H9 (cell line): ENCODE measurements at regions not wholly inside any gene's neighbourhood (a gene's known extent, or its start where the extent isn't known, plus 50 kb on each side); places are given as distances from the start of the nearest gene placed in this dataset.

ENCODE experiments used
- DNase-seq: peaks from one replicate; pipeline ENCODE4 v3.0.0-alpha.2; 2017
- H2AFZ ChIP-seq: one replicate; pipeline ENCODE4 v1.6.1; 2013; ENCODE audit warnings: mild to moderate bottlenecking, low read length, control low read depth, moderate library complexity
- H2AK5ac ChIP-seq: 2 replicates; pipeline ENCODE4 v1.6.1; 2013; ENCODE audit warnings: low read length, control low read depth, mixed read lengths; ENCODE audit not compliant: insufficient read length
- H2BK120ac ChIP-seq: one replicate; pipeline ENCODE4 v1.6.1; 2013; ENCODE audit warnings: low read depth, mild to moderate bottlenecking, low read length, control low read depth, inconsistent platforms; ENCODE audit not compliant: poor library complexity, severe bottlenecking
- H2BK12ac ChIP-seq: 2 replicates; pipeline ENCODE4 v1.6.1; 2013; ENCODE audit warnings: low read length, control low read depth, mixed read lengths, low read depth; ENCODE audit not compliant: insufficient read length
- H2BK15ac ChIP-seq: 2 replicates; pipeline ENCODE4 v1.6.1; 2013; ENCODE audit warnings: low read depth, low read length, control low read depth
- H2BK20ac ChIP-seq: one replicate; pipeline ENCODE4 v1.6.1; 2013; ENCODE audit warnings: low read depth, mild to moderate bottlenecking, low read length, control low read depth, inconsistent platforms; ENCODE audit not compliant: poor library complexity, severe bottlenecking
- H2BK5ac ChIP-seq: 2 replicates; pipeline ENCODE4 v1.6.1; 2013; ENCODE audit warnings: low read length, control low read depth, mixed read lengths; ENCODE audit not compliant: insufficient read length
- H3K14ac ChIP-seq: 2 replicates; pipeline ENCODE4 v1.6.1; 2013; ENCODE audit warnings: low read length, control low read depth; ENCODE audit not compliant: insufficient read depth
- H3K18ac ChIP-seq: 2 replicates; pipeline ENCODE4 v1.6.1; 2013; ENCODE audit warnings: low read depth, mild to moderate bottlenecking, mixed read lengths, low read length, control low read depth; ENCODE audit not compliant: insufficient read length
- H3K23ac ChIP-seq: 2 replicates; pipeline ENCODE4 v1.6.1; 2013; ENCODE audit warnings: low read length, control low read depth, mixed read lengths, low read depth; ENCODE audit not compliant: insufficient read length
- H3K23me2 ChIP-seq: 2 replicates; pipeline ENCODE4 v1.6.1; 2013; ENCODE audit warnings: low read depth, mild to moderate bottlenecking, mixed read lengths, low read length, control low read depth; ENCODE audit not compliant: insufficient read length, poor library complexity, severe bottlenecking
- H3K27ac ChIP-seq: 2 replicates; pipeline ENCODE4 v1.5.1; 2013; ENCODE audit warnings: low read length, control low read depth, mixed read lengths, low read depth; ENCODE audit not compliant: insufficient read length
- H3K27me3 ChIP-seq: 2 replicates; pipeline ENCODE4 v1.6.1; 2013; ENCODE audit warnings: low read length, control low read depth, inconsistent platforms; ENCODE audit not compliant: insufficient read depth
- H3K4ac ChIP-seq: 2 replicates; pipeline ENCODE4 v1.6.1; 2013; ENCODE audit warnings: low read depth, mild to moderate bottlenecking, control low read depth, inconsistent platforms, low read length, moderate library complexity
- H3K4me1 ChIP-seq: 2 replicates; pipeline ENCODE4 v1.6.1; 2013; ENCODE audit warnings: low read length, control low read depth, inconsistent platforms; ENCODE audit not compliant: insufficient read depth
- H3K4me2 ChIP-seq: 2 replicates; pipeline ENCODE4 v1.6.1; 2013; ENCODE audit warnings: low read length, control low read depth, mixed read lengths; ENCODE audit not compliant: insufficient read length, insufficient read depth
- H3K56ac ChIP-seq: 2 replicates; pipeline ENCODE4 v1.6.1; 2013; ENCODE audit warnings: low read depth, mild to moderate bottlenecking, mixed read lengths, low read length, control low read depth; ENCODE audit not compliant: insufficient read length
- H3K79me1 ChIP-seq: 2 replicates; pipeline ENCODE4 v1.6.1; 2013; ENCODE audit warnings: low read depth, mild to moderate bottlenecking, moderate library complexity, low read length, control low read depth, inconsistent platforms; ENCODE audit not compliant: insufficient read depth, poor library complexity, severe bottlenecking
- H3K79me2 ChIP-seq: 2 replicates; pipeline ENCODE4 v1.6.1; 2013; ENCODE audit warnings: low read length, control low read depth, inconsistent platforms; ENCODE audit not compliant: insufficient read depth
- H3K9ac ChIP-seq: 2 replicates; pipeline ENCODE4 v1.6.1; 2013; ENCODE audit warnings: low read length, control low read depth, mixed read lengths; ENCODE audit not compliant: insufficient read length; ENCODE audit errors: extremely low read depth
- H3K9me3 ChIP-seq: one replicate; pipeline ENCODE4 v1.6.1; 2013; ENCODE audit warnings: low read depth, low read length, inconsistent platforms; ENCODE audit not compliant: control insufficient read depth
- H3T11ph ChIP-seq: one replicate; pipeline ENCODE4 v1.6.1; 2013; ENCODE audit warnings: mild to moderate bottlenecking, low read length, control low read depth, inconsistent platforms
- H4K20me1 ChIP-seq: one replicate; pipeline ENCODE4 v1.6.1; 2013; ENCODE audit not compliant: control insufficient read depth, insufficient read length, insufficient read depth
- H4K5ac ChIP-seq: 2 replicates; pipeline ENCODE4 v1.6.1; 2013; ENCODE audit warnings: low read depth, mild to moderate bottlenecking, mixed read lengths, low read length, control low read depth; ENCODE audit not compliant: insufficient read length
- H4K8ac ChIP-seq: replicated peaks from 2 replicates; pipeline ENCODE4 v1.6.1; 2013; ENCODE audit warnings: low read length, control low read depth, mixed read lengths, low read depth; ENCODE audit not compliant: insufficient read length
- H4K91ac ChIP-seq: 2 replicates; pipeline ENCODE4 v1.6.1; 2013; ENCODE audit warnings: low read depth, mild to moderate bottlenecking, moderate library complexity, mixed read lengths, low read length, control low read depth; ENCODE audit not compliant: insufficient read length
- H3K27ac Mint-ChIP-seq, 3 experiments: 2 replicates in 2 of 3; 3 replicates in 1 of 3; pipeline ENCODE4 v1.8.0; 2020 to 2021; ENCODE audit warnings: mixed read lengths in 3 of 3, mild to moderate bottlenecking in 1 of 3, moderate library complexity in 1 of 3
- H3K27me3 Mint-ChIP-seq: 2 replicates; pipeline ENCODE4 v1.8.0; 2021; ENCODE audit warnings: low read depth, mild to moderate bottlenecking, moderate library complexity, mixed read lengths
- H3K36me3 Mint-ChIP-seq, 3 experiments: 2 replicates in 2 of 3; 3 replicates in 1 of 3; pipeline ENCODE4 v1.8.0; 2020 to 2021; ENCODE audit warnings: low read depth in 3 of 3, mixed read lengths in 3 of 3; ENCODE audit not compliant: insufficient read depth in 1 of 3
- H3K4me1 Mint-ChIP-seq, 2 experiments: 2 replicates each; pipeline ENCODE4 v1.8.0; 2020; ENCODE audit warnings: mixed read lengths in 2 of 2
- H3K4me3 Mint-ChIP-seq, 2 experiments: 2 replicates in 1 of 2; 3 replicates in 1 of 2; pipeline ENCODE4 v1.8.0; 2020 to 2021; ENCODE audit warnings: mild to moderate bottlenecking in 2 of 2, mixed read lengths in 2 of 2, moderate library complexity in 1 of 2
- H3K9me3 Mint-ChIP-seq, 2 experiments: 2 replicates in 1 of 2; 3 replicates in 1 of 2; pipeline ENCODE4 v1.8.0; 2020; ENCODE audit warnings: mild to moderate bottlenecking in 2 of 2, mixed read lengths in 2 of 2, moderate library complexity in 1 of 2
- WGBS: extraction: QIAGEN DNeasy Blood & Tissue Kit; methylation state at CpG from one replicate; pipeline ENCODE4 v1.1.7; 2013; ENCODE audit warnings: missing lambda C conversion rate, low lambda C conversion rate, mixed read lengths; ENCODE audit not compliant: insufficient read length; ENCODE audit errors: extremely low coverage; 5-methylcytosine and 5-hydroxymethylcytosine counted together
- TF ChIP-seq, protein P1 (sequence below): fragments of 200-600 bp; sonication (generic); conservative IDR thresholded peaks from 3 replicates; pipeline ENCODE4 v1.8.0; 2021; ENCODE audit warnings: antibody characterized with exemption, mild to moderate bottlenecking

DNA sequence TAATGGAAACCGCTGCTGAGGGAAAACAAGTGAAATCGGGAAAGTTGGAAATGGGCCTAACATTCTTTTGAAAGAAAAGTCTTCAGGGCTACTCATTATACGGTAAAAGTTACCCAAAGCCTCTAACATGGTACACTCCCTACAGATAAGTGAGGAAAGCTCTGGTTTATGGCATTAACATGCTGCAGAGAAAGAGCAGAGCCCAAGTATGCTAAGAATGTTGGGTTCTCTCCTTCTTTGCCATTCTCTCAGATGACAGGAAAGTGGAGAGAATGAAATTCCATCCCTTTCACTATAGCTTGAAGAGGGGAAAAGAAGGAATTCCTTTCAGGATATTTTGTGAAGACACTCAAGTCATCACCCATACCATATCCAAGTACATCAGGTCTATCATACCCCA lies 348.0 kb downstream of the SEC23A start:
- Histone ChIP-seq H4K91ac (no peak overlapping the region), H3K23ac (no peak overlapping the region), H3K79me2 (no peaks in the 10 kb centered on the region), H3K23me2 (no peaks in the 10 kb centered on the region), H2BK12ac (no peak overlapping the region), H3K56ac (no peak overlapping the region), H2AK5ac (no peak overlapping the region), H4K5ac (no peak overlapping the region), H2BK5ac (no peak overlapping the region), H3K18ac (no peak overlapping the region), H3T11ph (no peak overlapping the region), H3K4me1 (no peaks in the 10 kb centered on the region), H3K79me1 (no peaks in the 10 kb centered on the region), H2BK20ac (no peak overlapping the region), H3K9me3 (no peaks in the 10 kb centered on the region), H2BK120ac (no peak overlapping the region), H3K4ac (no peak overlapping the region), H4K8ac (no peak overlapping the region), H3K27me3 (no peaks in the 10 kb centered on the region), H3K9ac (no peak overlapping the region), H3K27ac (no peak overlapping the region), H3K14ac (no peak overlapping the region), H3K4me2 (no peak overlapping the region), H2AFZ (no peak overlapping the region), H2BK15ac (no peak overlapping the region), H4K20me1 (no peaks in the 10 kb centered on the region)
- Mint-ChIP-seq H3K27me3 (no peaks in the 10 kb centered on the region), H3K27ac (peak overlapping the region in 1 of 3 experiments; percentile 76; a peak in 1 of 7 replicates), H3K36me3 (peaks cover 0 to 5% (median 0%) of the 10 kb centered on the region in 3 experiments; a peak in 1 of 7 replicates), H3K4me3 (no peak overlapping the region), H3K9me3 (no peaks in the 10 kb centered on the region; a peak in 1 of 5 replicates), H3K4me1 (peaks cover 11 to 13% of the 10 kb centered on the region in 2 experiments)
- WGBS = no CpG with 5 or more reads among the region's 3 CpGs
- TF ChIP-seq, protein P1, sequence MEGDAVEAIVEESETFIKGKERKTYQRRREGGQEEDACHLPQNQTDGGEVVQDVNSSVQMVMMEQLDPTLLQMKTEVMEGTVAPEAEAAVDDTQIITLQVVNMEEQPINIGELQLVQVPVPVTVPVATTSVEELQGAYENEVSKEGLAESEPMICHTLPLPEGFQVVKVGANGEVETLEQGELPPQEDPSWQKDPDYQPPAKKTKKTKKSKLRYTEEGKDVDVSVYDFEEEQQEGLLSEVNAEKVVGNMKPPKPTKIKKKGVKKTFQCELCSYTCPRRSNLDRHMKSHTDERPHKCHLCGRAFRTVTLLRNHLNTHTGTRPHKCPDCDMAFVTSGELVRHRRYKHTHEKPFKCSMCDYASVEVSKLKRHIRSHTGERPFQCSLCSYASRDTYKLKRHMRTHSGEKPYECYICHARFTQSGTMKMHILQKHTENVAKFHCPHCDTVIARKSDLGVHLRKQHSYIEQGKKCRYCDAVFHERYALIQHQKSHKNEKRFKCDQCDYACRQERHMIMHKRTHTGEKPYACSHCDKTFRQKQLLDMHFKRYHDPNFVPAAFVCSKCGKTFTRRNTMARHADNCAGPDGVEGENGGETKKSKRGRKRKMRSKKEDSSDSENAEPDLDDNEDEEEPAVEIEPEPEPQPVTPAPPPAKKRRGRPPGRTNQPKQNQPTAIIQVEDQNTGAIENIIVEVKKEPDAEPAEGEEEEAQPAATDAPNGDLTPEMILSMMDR = no peak
- no peak for DNase-seq
